Activated CD4-positive, alpha-beta T cell treated with anti-CD3 and anti-CD28 coated beads, Interleukin-2, amount 10 ng/mL, durations not matched to agents 24 days and 14 days (primary cell): ENCODE measurements at regions not wholly inside any gene's neighbourhood (a gene's known extent, or its start where the extent isn't known, plus 50 kb on each side); places are given as distances from the start of the nearest gene placed in this dataset.
A peak's percentile ranks its signal among the peaks of the same experiment; 100 is the strongest.
"Not testable (repeated sequence)": the region's sequence is repeated elsewhere in the genome, so short reads cannot be mapped to it uniquely, and the experiment has no call there.

Experiments
- DNase-seq: peaks from one replicate; pipeline ENCODE4 v3.0.0; 2022
- H3K27ac Mint-ChIP-seq: one replicate; pipeline ENCODE4 v1.8.0; 2022; ENCODE audit warnings: mild to moderate bottlenecking, mixed read lengths
- H3K27me3 Mint-ChIP-seq: one replicate; pipeline ENCODE4 v1.8.0; 2022; ENCODE audit warnings: mixed read lengths
- H3K36me3 Mint-ChIP-seq: one replicate; pipeline ENCODE4 v1.8.0; 2022; ENCODE audit warnings: low read depth, mild to moderate bottlenecking, mixed read lengths
- H3K4me1 Mint-ChIP-seq: one replicate; pipeline ENCODE4 v1.8.0; 2021; ENCODE audit warnings: mixed read lengths
- H3K4me3 Mint-ChIP-seq: one replicate; pipeline ENCODE4 v1.8.0; 2022; ENCODE audit warnings: mild to moderate bottlenecking, moderate library complexity, mixed read lengths
- H3K9me3 Mint-ChIP-seq: one replicate; pipeline ENCODE4 v1.8.0; 2021; ENCODE audit warnings: mixed read lengths
- intact Hi-C: fragments of 100-400 bp; cut with micrococcal nuclease; formaldehyde crosslinking; loops from one replicate; pipeline ENCODE4 v1.15.1; 2023

- no peaks in the 10 kb centered on the region for H3K9me3 Mint-ChIP-seq
- H3K27ac Mint-ChIP-seq, result peak overlapping the region; percentile 93
Measured at GRCh38 chr1:66444438-66445265, 89.3 kb upstream of the SGIP1 start.

DNA sequence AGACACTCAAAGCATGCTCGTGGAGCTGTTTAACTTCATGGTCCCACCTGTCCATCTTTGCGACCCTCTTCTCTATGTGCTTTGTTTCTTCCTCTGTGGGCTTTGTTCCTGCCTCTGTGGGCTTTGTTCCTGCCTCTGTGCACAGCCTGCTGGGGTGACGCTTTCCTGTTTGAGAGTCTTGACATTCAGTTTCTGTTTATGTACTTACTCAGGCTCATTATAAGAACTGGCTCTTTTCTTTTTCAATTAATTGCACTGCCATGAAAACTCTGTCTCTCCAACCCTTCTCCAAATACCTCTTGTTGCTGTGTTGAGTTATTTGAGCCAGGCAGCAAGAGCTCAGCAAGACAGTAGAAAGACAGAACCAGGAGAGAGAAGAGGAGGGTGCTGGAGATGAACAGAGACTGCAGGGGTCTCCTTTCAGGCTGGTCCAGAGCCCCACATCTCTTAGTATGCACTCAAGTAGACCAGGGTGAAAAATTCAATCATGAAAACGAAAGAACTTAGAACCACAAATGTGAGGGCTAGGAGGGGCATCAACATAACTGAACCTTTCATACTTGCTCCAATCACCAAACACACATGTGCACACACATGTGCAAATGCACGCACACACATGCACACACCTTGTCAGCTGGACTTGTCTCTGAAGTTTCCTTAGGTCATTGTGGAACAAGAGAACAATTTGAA is 88.3 kb upstream of the SGIP1 start:
- Mint-ChIP-seq H3K4me3 (peak overlapping the region; percentile 77), H3K27me3 (peaks cover 22% of the 10 kb centered on the region), H3K27ac (peak overlapping the region; percentile 93), H3K36me3 (no peaks in the 10 kb centered on the region), H3K4me1 (peaks cover 30% of the 10 kb centered on the region), H3K9me3 (no peaks in the 10 kb centered on the region)
- peak; percentile 89 for DNase-seq
- intact Hi-C loops, result loop anchor here (1.0 to 10.0 kb wide), 7 partner anchors 45 to 1211 kb away; no protein-coding TSS in a partner anchor

More at GRCh38 chr1:66444438-66445265, 89.3 kb upstream of the SGIP1 start:
- intact Hi-C loops, result loop anchor here (1.0 to 10.0 kb wide), 3 partner anchors 44 to 1210 kb away; no protein-coding TSS in a partner anchor
- Mint-ChIP-seq H3K4me3 (peak overlapping the region; percentile 77), H3K27me3 (peaks cover 19% of the 10 kb centered on the region), H3K36me3 (no peaks in the 10 kb centered on the region), H3K4me1 (peaks cover 37% of the 10 kb centered on the region)
- peak; percentile 51 for DNase-seq

DNA sequence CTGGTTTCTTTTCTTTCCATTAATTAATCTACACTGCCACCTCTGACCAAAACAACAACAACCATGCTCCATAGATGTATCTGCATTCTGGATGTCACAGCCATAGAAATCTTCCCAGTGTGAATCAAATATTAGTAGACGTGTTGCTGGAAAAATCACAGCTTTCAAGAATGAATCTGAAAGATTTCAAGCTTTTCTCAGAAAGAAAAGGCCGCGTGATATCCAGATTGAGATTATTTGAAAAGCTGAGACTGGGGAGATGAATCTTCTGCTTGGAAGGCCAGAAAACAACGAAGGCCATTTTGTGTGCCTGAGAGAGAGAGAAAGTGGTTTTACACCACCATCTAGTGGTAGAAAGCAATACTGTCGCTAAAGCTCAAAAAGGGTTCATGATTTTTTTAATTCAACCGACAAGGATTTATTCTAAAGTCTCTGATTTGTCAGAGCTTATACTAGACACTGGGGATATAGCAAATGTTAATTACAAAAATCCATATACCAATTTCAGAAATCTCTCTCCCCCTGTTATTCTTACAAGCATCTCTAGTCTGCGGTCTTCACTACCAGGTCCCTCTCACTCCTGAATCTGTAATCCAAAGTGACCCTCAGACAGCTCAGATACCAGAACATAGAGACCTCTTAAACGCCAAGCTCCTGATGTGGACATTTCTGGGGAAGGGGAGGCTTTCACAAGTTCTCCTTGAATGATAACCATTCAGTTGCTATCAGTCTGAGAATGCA is 87.5 kb upstream of the SGIP1 start:
- Mint-ChIP-seq H3K9me3 (no peaks in the 10 kb centered on the region), H3K36me3 (no peaks in the 10 kb centered on the region), H3K27me3 (peaks cover 22% of the 10 kb centered on the region), H3K27ac (peak overlapping the region; percentile 93), H3K4me3 (peak overlapping the region; percentile 77), H3K4me1 (peaks cover 30% of the 10 kb centered on the region)
- intact Hi-C loops, result loop anchor here (1.0 to 10.0 kb wide), 6 partner anchors 164 to 1212 kb away; no protein-coding TSS in a partner anchor
- DNase-seq, result peak; percentile 87

- H3K36me3 Mint-ChIP-seq, result no peaks in the 10 kb centered on the region
- intact Hi-C loops, result no loop called here
- H3K4me3 Mint-ChIP-seq, result no peak overlapping the region
- H3K9me3 Mint-ChIP-seq, result no peaks in the 10 kb centered on the region
- H3K4me1 Mint-ChIP-seq, result peaks cover 15% of the 10 kb centered on the region
- peaks cover 31% of the 10 kb centered on the region for H3K27me3 Mint-ChIP-seq
- no peak overlapping the region for H3K27ac Mint-ChIP-seq
- no peak for DNase-seq
Measured at GRCh38 chr1:66450043-66450514, 83.9 kb upstream of the SGIP1 start.

- DNase-seq, result no peak
- Mint-ChIP-seq H3K36me3 (no peaks in the 10 kb centered on the region), H3K27me3 (peaks cover 31% of the 10 kb centered on the region), H3K27ac (no peak overlapping the region), H3K4me1 (peaks cover 7% of the 10 kb centered on the region), H3K4me3 (no peak overlapping the region), H3K9me3 (no peaks in the 10 kb centered on the region)
- intact Hi-C loops, result no loop called here
Measured at GRCh38 chr1:66450847-66451246, 83.1 kb upstream of the SGIP1 start.

DNA sequence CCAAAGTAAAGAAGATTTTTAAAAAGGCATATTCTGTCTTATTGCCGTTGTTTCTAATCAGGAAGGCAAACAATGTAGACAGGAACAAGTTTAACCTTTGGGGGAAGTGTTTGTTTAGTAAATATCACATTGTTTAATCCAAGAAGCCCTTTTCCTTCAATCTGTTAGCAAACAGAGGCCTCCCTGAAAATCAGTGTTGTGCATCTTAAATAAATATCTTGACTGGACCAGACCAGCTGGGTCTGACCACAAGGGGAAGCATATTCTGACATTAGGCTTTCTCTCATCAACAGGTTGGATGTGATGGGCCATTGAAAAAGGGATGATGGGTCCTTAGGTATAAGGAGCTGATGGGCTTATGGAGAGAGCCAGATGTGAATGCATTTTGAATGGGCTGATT is 81.8 kb upstream of the SGIP1 start:
- Mint-ChIP-seq H3K9me3 (no peaks in the 10 kb centered on the region), H3K27me3 (peaks cover 29% of the 10 kb centered on the region), H3K36me3 (no peaks in the 10 kb centered on the region), H3K4me1 (no peaks in the 10 kb centered on the region), H3K4me3 (no peak overlapping the region), H3K27ac (no peak overlapping the region)
- intact Hi-C loops, result no loop called here
- no peak for DNase-seq

DNA sequence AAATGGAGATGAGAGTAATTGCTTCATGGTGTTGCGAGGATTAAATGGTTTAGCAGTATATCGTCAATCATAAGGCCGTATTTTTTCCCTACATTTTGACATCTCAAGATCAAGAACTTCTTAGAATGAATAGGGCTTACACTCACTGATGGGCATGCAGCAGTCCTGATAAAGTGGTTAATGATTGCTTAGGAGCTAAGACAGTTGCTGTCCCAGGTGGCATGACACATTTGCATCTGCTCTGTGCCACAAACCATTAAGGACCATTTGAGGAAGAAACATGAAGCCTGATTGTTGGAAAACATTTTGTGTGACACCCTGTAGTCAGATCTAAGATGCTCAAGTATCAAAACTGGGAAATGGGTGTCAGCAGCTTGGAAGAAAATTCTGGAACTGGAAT is 81.0 kb upstream of the SGIP1 start:
- no peak for DNase-seq
- intact Hi-C loops, result no loop called here
- Mint-ChIP-seq H3K4me3 (no peak overlapping the region), H3K36me3 (no peaks in the 10 kb centered on the region), H3K27me3 (peaks cover 29% of the 10 kb centered on the region), H3K9me3 (no peaks in the 10 kb centered on the region), H3K27ac (no peak overlapping the region), H3K4me1 (no peaks in the 10 kb centered on the region)

- no peaks in the 10 kb centered on the region for H3K4me1 Mint-ChIP-seq
- H3K36me3 Mint-ChIP-seq, result no peaks in the 10 kb centered on the region
- peaks cover 21% of the 10 kb centered on the region for H3K27me3 Mint-ChIP-seq
- no peak overlapping the region for H3K4me3 Mint-ChIP-seq
- no peak for DNase-seq
- peaks cover under 1% of the 10 kb centered on the region for H3K9me3 Mint-ChIP-seq
- intact Hi-C loops, result no loop called here
- no peak overlapping the region for H3K27ac Mint-ChIP-seq
Measured at GRCh38 chr1:66455446-66455845, 78.5 kb upstream of the SGIP1 start.

GRCh38 chr1:66460776-66461175 is 73.2 kb upstream of the SGIP1 start:
- H3K9me3 Mint-ChIP-seq, result peaks cover 23% of the 10 kb centered on the region
- no peaks in the 10 kb centered on the region for H3K36me3 Mint-ChIP-seq
- peaks cover 16% of the 10 kb centered on the region for H3K27me3 Mint-ChIP-seq
- no peak overlapping the region for H3K27ac Mint-ChIP-seq
- DNase-seq, result no peak
- intact Hi-C loops, result no loop called here
- H3K4me1 Mint-ChIP-seq, result no peaks in the 10 kb centered on the region
- no peak overlapping the region for H3K4me3 Mint-ChIP-seq

- H3K4me3 Mint-ChIP-seq, result no peak overlapping the region
- no peak overlapping the region for H3K27ac Mint-ChIP-seq
- H3K36me3 Mint-ChIP-seq, result no peaks in the 10 kb centered on the region
- peaks cover 19% of the 10 kb centered on the region for H3K27me3 Mint-ChIP-seq
- DNase-seq, result no peak
- H3K4me1 Mint-ChIP-seq, result no peaks in the 10 kb centered on the region
- peaks cover 23% of the 10 kb centered on the region for H3K9me3 Mint-ChIP-seq
- intact Hi-C loops, result no loop called here
Measured at GRCh38 chr1:66462313-66462712, 71.6 kb upstream of the SGIP1 start.

GRCh38 chr1:66464351-66464750 is 69.6 kb upstream of the SGIP1 start:
- no peak for DNase-seq
- peaks cover 23% of the 10 kb centered on the region for H3K9me3 Mint-ChIP-seq
- no peaks in the 10 kb centered on the region for H3K36me3 Mint-ChIP-seq
- no peak overlapping the region for H3K4me3 Mint-ChIP-seq
- intact Hi-C loops, result no loop called here
- H3K27ac Mint-ChIP-seq, result no peak overlapping the region
- no peaks in the 10 kb centered on the region for H3K4me1 Mint-ChIP-seq
- peaks cover 18% of the 10 kb centered on the region for H3K27me3 Mint-ChIP-seq

- no peaks in the 10 kb centered on the region for H3K4me1 Mint-ChIP-seq
Measured at GRCh38 chr1:66464802-66465201, 69.2 kb upstream of the SGIP1 start.

DNA sequence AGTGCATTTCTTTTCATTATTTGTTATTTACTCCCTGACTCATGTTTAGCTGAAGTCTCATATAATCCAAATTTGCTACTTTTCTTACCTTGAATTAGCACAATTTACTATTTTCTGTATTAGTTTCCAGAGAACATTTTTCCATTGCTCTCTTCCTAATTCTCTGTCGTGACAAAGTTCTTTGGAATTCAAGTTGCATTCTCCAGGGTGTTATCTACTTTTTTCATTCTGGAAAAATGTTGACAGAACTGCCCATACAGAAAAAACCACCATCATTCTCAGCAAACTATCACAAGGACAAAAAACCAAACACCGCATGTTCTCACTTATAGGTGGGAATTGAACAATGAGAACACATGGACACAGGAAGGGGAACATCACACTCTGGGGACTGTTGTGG is 67.3 kb upstream of the SGIP1 start:
- intact Hi-C loops, H3K4me3 Mint-ChIP-seq, H3K36me3 Mint-ChIP-seq, DNase-seq, H3K27ac Mint-ChIP-seq, H3K4me1 Mint-ChIP-seq: not testable (repeated sequence)
- peaks cover 12% of the 10 kb centered on the region for H3K9me3 Mint-ChIP-seq
- peaks cover 22% of the 10 kb centered on the region for H3K27me3 Mint-ChIP-seq

More at GRCh38 chr1:66464802-66465201, 69.2 kb upstream of the SGIP1 start:
- Mint-ChIP-seq H3K36me3 (no peaks in the 10 kb centered on the region), H3K4me3 (no peak overlapping the region), H3K9me3 (peaks cover 23% of the 10 kb centered on the region), H3K27ac (no peak overlapping the region), H3K27me3 (peaks cover 18% of the 10 kb centered on the region)
- intact Hi-C loops, result no loop called here
- DNase-seq, result no peak
